ENCODE measurements at regions not wholly inside any gene's neighbourhood (a gene's known extent, or its start where the extent isn't known, plus 50 kb on each side); places are given as distances from the start of the nearest gene placed in this dataset.

GRCh38 chrX:10833299-10834169 is 213.1 kb upstream of the MID1 start:
- no peak for TF ChIP-seq CTCF (IDR thresholded peaks at IDR 0.05; ENCODE audit: poor library complexity, severe bottlenecking)
- TF ChIP-seq REST (IDR thresholded peaks at IDR 0.05; ENCODE audit: borderline replicate concordance): no peak
- no peak for TF ChIP-seq TAF1 (IDR thresholded peaks at IDR 0.05; ENCODE audit: low read depth)
- TF ChIP-seq EP300 (conservative IDR thresholded peaks at IDR 0.05; ENCODE audit: poor library complexity, severe bottlenecking): no peak
- TF ChIP-seq EZH2 (IDR thresholded peaks at IDR 0.05; ENCODE audit: borderline replicate concordance, insufficient read depth, low read length, poor library complexity, severe bottlenecking): no peak
- no peak for TF ChIP-seq RAD21 (conservative IDR thresholded peaks at IDR 0.05)
- TF ChIP-seq POLR2AphosphoS5 (IDR thresholded peaks at IDR 0.05): no peak
- no peak for TF ChIP-seq SMC3 (conservative IDR thresholded peaks at IDR 0.05; ENCODE audit: poor library complexity)

Measured in neural cell (in vitro differentiated cells).